K562 (cell line): ENCODE measurements at regions not wholly inside any gene's neighbourhood (a gene's known extent, or its start where the extent isn't known, plus 50 kb on each side); places are given as distances from the start of the nearest gene placed in this dataset.

Source experiments
- ATAC-seq: fragments of 200-7000 bp; cut with Tn5 transposase; 3 replicates; pipeline ENCODE4 v1.9.1; 2020; ENCODE audit warnings: moderate library complexity
- BruUV-seq: library from RNA; stranded (reverse); fragments of 400-500 nt; replicated peaks from 2 replicates; lab custom pipeline; 2021; lab: Mats Ljungman, UMichigan
- CTCF ChIA-PET: fragments of 300-600 bp; formaldehyde crosslinking; extraction: SDS; loops from one replicate; lab custom pipeline; 2021; ENCODE audit warnings: low intra/inter-chr PET ratio; lab: Yijun Ruan, JAX
- POLR2A ChIA-PET: fragments of 300-600, 350-650 bp; sonication (Branson Sonifier 250); formaldehyde crosslinking; extraction: SDS; loops from one replicate; lab custom pipeline; 2021; ENCODE audit warnings: antibody characterized with exemption, inconsistent platforms; lab: Yijun Ruan, JAX
- DNase-seq, 4 experiments: peaks; one replicate each; pipeline versions ENCODE4 v3.0.0 to v3.0.0-alpha.2; 2011 to 2018; ENCODE audit warnings: low spot score in 3 of 4, mixed read lengths in 3 of 4; ENCODE audit errors: extremely low read depth in 1 of 4
- FAIRE-seq: peaks from 2 replicates; lab custom pipeline; 2011; peaks lifted over from hg19 to GRCh38; lab: Jason Lieb, UNC
- H2AFZ ChIP-seq: 2 replicates; pipeline ENCODE4 v1.6.0; 2011; ENCODE audit warnings: low read depth, low read length, control low read depth, inconsistent platforms
- H3K27ac ChIP-seq: fragments of 200-600 bp; 3 replicates; pipeline ENCODE4 v1.8.0; 2011; ENCODE audit warnings: low read depth, mild to moderate bottlenecking, control low read depth, inconsistent platforms, low read length, moderate library complexity, mixed read lengths; ENCODE audit errors: extremely low read depth
- H3K27me3 ChIP-seq, 2 experiments: fragments of 300-600 bp in 1 of 2; 2 replicates in 1 of 2; 3 replicates in 1 of 2; pipeline versions ENCODE4 v1.6.0 to v1.8.0; 2011; ENCODE audit warnings: inconsistent platforms in 2 of 2, low read length in 2 of 2, mild to moderate bottlenecking in 1 of 2, mixed read lengths in 1 of 2, moderate library complexity in 1 of 2; ENCODE audit not compliant: control insufficient read depth in 2 of 2, insufficient read depth in 2 of 2
- H3K36me3 ChIP-seq: fragments of 300-600 bp; 3 replicates; pipeline ENCODE4 v1.8.0; 2011; ENCODE audit warnings: mild to moderate bottlenecking, low read length, inconsistent platforms; ENCODE audit not compliant: control insufficient read depth, insufficient read depth
- H3K4me1 ChIP-seq, 2 experiments: fragments of 200-600 bp in 1 of 2; replicated peaks in 1 of 2; 2 replicates in 1 of 2; 3 replicates in 1 of 2; pipeline versions ENCODE4 v1.5.1 to v1.8.0; 2011; ENCODE audit warnings: inconsistent platforms in 2 of 2, low read length in 2 of 2, mild to moderate bottlenecking in 1 of 2, mixed read lengths in 1 of 2, moderate library complexity in 1 of 2; ENCODE audit not compliant: control insufficient read depth in 2 of 2, insufficient read depth in 2 of 2
- H3K4me2 ChIP-seq: 2 replicates; pipeline ENCODE4 v1.6.1; 2011; ENCODE audit warnings: low read length, control low read depth, inconsistent platforms, mixed read lengths; ENCODE audit not compliant: insufficient read depth
- H3K4me3 ChIP-seq: fragments of 200-600 bp; sonication (generic), shearing (Covaris generic); 2 replicates; pipeline ENCODE4 v1.5.1; 2016; ENCODE audit warnings: control low read depth, inconsistent platforms
- H3K79me2 ChIP-seq: fragments of 200-600 bp; 3 replicates; pipeline ENCODE4 v1.8.0; 2011; ENCODE audit warnings: low read length, inconsistent platforms; ENCODE audit not compliant: control insufficient read depth, insufficient read depth
- H3K9ac ChIP-seq, 2 experiments: 2 replicates each; pipeline versions ENCODE4 v1.6.0 to v1.6.1; 2011; ENCODE audit warnings: low read depth in 2 of 2, low read length in 2 of 2, control low read depth in 1 of 2, inconsistent platforms in 1 of 2, mild to moderate bottlenecking in 1 of 2, mixed read lengths in 1 of 2; ENCODE audit not compliant: insufficient read depth in 1 of 2
- H3K9me1 ChIP-seq: one replicate; pipeline ENCODE4 v1.6.0; 2011; ENCODE audit warnings: inconsistent platforms, mild to moderate bottlenecking, low read length, moderate library complexity; ENCODE audit not compliant: control insufficient read depth, insufficient read depth
- H3K9me3 ChIP-seq: replicated peaks from 2 replicates; pipeline ENCODE4 v1.5.1; 2011; ENCODE audit warnings: low read depth, low read length, inconsistent platforms; ENCODE audit not compliant: control insufficient read depth, insufficient read depth
- H4K20me1 ChIP-seq: replicated peaks from 2 replicates; pipeline ENCODE4 v1.6.1; 2011; ENCODE audit warnings: low read length, inconsistent platforms, mixed read lengths; ENCODE audit not compliant: control insufficient read depth, insufficient read depth
- CBFA2T2 ChIP-seq: fragments of 450-650 bp; conservative IDR thresholded peaks from 2 replicates; pipeline ENCODE4 v1.6.1; 2017; ENCODE audit warnings: mild to moderate bottlenecking
- CTCF ChIP-seq, 3 experiments: IDR thresholded peaks in 2 of 3; conservative IDR thresholded peaks in 1 of 3; 2 replicates each; pipeline ENCODE4 v1.5.1; 2011 to 2012; ENCODE audit warnings: low read length in 3 of 3, mild to moderate bottlenecking in 3 of 3, control low read depth in 2 of 3, improper control_type of control experiment in 1 of 3, inconsistent platforms in 1 of 3, low read depth in 1 of 3, mixed read lengths in 1 of 3, moderate library complexity in 1 of 3; ENCODE audit not compliant: insufficient read depth in 2 of 3
- MYBL2 ChIP-seq, 2 experiments: fragments of 450-650 bp in 1 of 2; sonication (generic) in 1 of 2; formaldehyde crosslinking in 1 of 2; IDR thresholded peaks; 2 replicates each; pipeline versions ENCODE4 v1.6.1 to v1.8.1; 2017 to 2022; ENCODE audit warnings: borderline replicate concordance in 1 of 2, inconsistent platforms in 1 of 2, low read depth in 1 of 2, mild to moderate bottlenecking in 1 of 2, missing genetic modification reagents in 1 of 2, moderate library complexity in 1 of 2
- RBM34 ChIP-seq: fragments of 200-400 bp; formaldehyde crosslinking; IDR thresholded peaks from 2 replicates; pipeline ENCODE4 v1.6.1; 2018; ENCODE audit warnings: low read length, borderline replicate concordance; ENCODE audit not compliant: insufficient read depth
- TEAD1 ChIP-seq, 2 experiments: fragments of 450-650 bp in 1 of 2; sonication (generic) in 1 of 2; formaldehyde crosslinking; IDR thresholded peaks; 2 replicates each; pipeline versions ENCODE4 v1.4.0 to v1.8.0; 2020 to 2022; ENCODE audit warnings: mild to moderate bottlenecking in 2 of 2, missing genetic modification reagents in 1 of 2
- THRA ChIP-seq: fragments of 450-650 bp; IDR thresholded peaks from 2 replicates; pipeline ENCODE4 v1.6.1; 2017; ENCODE audit warnings: mild to moderate bottlenecking, moderate library complexity
- ZKSCAN8 ChIP-seq: fragments of 200-800 bp; sonication (Bioruptor generic); IDR thresholded peaks from 2 replicates; pipeline ENCODE4 v1.6.1; 2016; ENCODE audit warnings: missing genetic modification characterization, missing compliant biosample characterization
- ZNF324 ChIP-seq: fragments of 250-450 bp; sonication (Bioruptor Pico); IDR thresholded peaks from 2 replicates; pipeline ENCODE4 v1.4.0; 2020; ENCODE audit warnings: mild to moderate bottlenecking
- ZNF592 ChIP-seq: fragments of 450-650 bp; IDR thresholded peaks from 2 replicates; pipeline ENCODE4 v1.6.1; 2017; ENCODE audit warnings: antibody characterized with exemption, mild to moderate bottlenecking
- WGBS: fragments of 100-300 bp; shearing (Covaris generic); methylation state at CpG from one replicate; pipeline ENCODE4 v1.1.6; 2016; ENCODE audit warnings: low coverage, mixed read lengths; ENCODE audit not compliant: insufficient coverage; ENCODE audit errors: missing lambda C conversion rate; 5-methylcytosine and 5-hydroxymethylcytosine counted together
- in situ Hi-C: fragments of 300-500 bp; cut with MboI; formaldehyde crosslinking; loops from 4 replicates; pipeline ENCODE4 v1.15.0; 2018; ENCODE audit warnings: inconsistent platforms, mixed read lengths
- intact Hi-C: fragments of 100-400 bp; cut with micrococcal nuclease; formaldehyde crosslinking; loops from 2 replicates; pipeline ENCODE4 v1.14.2; 2022
- TF ChIP-seq, protein P1 (sequence below): fragments of 450-650 bp; formaldehyde crosslinking; IDR thresholded peaks from 2 replicates; pipeline ENCODE4 v1.4.0; 2020; ENCODE audit warnings: mild to moderate bottlenecking, moderate library complexity

DNA sequence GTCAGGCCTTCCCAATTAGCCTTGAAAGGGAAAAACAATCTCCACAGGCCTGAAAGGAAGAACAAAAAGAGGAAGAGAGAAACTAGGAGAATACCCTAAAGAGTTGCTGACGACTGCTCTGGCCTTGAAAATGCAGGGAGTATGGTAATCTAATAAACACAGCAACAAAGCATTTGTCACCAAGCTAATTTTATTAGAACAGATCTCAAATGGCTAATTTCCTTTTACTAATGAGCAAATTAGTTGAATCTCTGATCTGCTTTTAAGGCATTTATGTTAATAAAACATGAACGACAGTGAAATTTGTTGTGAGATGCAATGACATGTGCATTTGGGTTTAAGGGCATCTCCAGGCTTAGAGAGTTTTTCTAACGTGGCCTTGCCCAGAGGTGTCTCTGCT is 212.2 kb downstream of the BUD13 start:
- H3K4me2 ChIP-seq, result no peak overlapping the region
- H3K4me3 ChIP-seq, result no peak overlapping the region
- ChIA-PET CTCF (no interaction called here), POLR2A (interaction anchor here (0.7 kb wide), 1 partner anchor 236 kb away, joined by 3 read pairs; no protein-coding TSS in a partner anchor)
- intact Hi-C loops, result no loop called here
- no peaks in the 10 kb centered on the region for H3K36me3 ChIP-seq
- H2AFZ ChIP-seq, result no peak overlapping the region
- no peaks in the 10 kb centered on the region for H3K9me1 ChIP-seq
- H3K4me1 ChIP-seq, result no peaks in the 10 kb centered on the region
- FAIRE-seq (no peak), DNase-seq (no peak), ATAC-seq (no peak)
- in situ Hi-C loops, result no loop called here
- H4K20me1 ChIP-seq, result peaks cover 5% of the 10 kb centered on the region; the same call in 1 of the 2 replicates
- H3K27ac ChIP-seq, result no peak overlapping the region
- no TSS peak for BruUV-seq
- no peaks in the 10 kb centered on the region for H3K79me2 ChIP-seq
- H3K27me3 ChIP-seq, result peaks cover 2 to 24% of the 10 kb centered on the region in 2 experiments; a peak in 1 of 5 replicates
- WGBS, result 0% methylated on average over 3 of the region's 3 CpGs
- no peaks in the 10 kb centered on the region for H3K9me3 ChIP-seq
- no peak overlapping the region for H3K9ac ChIP-seq
- TF ChIP-seq ZNF592, result no peak
- no peak for TF ChIP-seq ZNF324 (CRISPR knock-in tag)
- no peak for TF ChIP-seq THRA
- TF ChIP-seq, protein P1, sequence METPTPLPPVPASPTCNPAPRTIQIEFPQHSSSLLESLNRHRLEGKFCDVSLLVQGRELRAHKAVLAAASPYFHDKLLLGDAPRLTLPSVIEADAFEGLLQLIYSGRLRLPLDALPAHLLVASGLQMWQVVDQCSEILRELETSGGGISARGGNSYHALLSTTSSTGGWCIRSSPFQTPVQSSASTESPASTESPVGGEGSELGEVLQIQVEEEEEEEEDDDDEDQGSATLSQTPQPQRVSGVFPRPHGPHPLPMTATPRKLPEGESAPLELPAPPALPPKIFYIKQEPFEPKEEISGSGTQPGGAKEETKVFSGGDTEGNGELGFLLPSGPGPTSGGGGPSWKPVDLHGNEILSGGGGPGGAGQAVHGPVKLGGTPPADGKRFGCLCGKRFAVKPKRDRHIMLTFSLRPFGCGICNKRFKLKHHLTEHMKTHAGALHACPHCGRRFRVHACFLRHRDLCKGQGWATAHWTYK (CRISPR knock-in tag), result no peak
- no peak for TF ChIP-seq CBFA2T2
- no peak for TF ChIP-seq MYBL2 (IDR thresholded peaks at IDR 0.05; ENCODE audit: low read depth)
- no peak for TF ChIP-seq MYBL2 (CRISPR knock-in tag; IDR thresholded peaks at IDR 0.05; ENCODE audit: borderline replicate concordance)
- no peak for TF ChIP-seq RBM34
- no peak for TF ChIP-seq CTCF (IDR thresholded peaks at IDR 0.05 in 2 of 3, conservative IDR thresholded peaks at IDR 0.05 in 1 of 3; ENCODE audit: insufficient read depth in 2 of 3, low read depth in 1 of 3, low read length in 3 of 3)
- TF ChIP-seq ZKSCAN8 (CRISPR knock-in tag), result no peak
- no peak for TF ChIP-seq TEAD1 (CRISPR knock-in tag; IDR thresholded peaks at IDR 0.05)
